Fibroblast of skin of abdomen (primary cell): ENCODE measurements at regions not wholly inside any gene's neighbourhood (a gene's known extent, or its start where the extent isn't known, plus 50 kb on each side); places are given as distances from the start of the nearest gene placed in this dataset.
A peak's percentile ranks its signal among the peaks of the same experiment; 100 is the strongest.
"Not testable (repeated sequence)": the region's sequence is repeated elsewhere in the genome, so short reads cannot be mapped to it uniquely, and the experiment has no call there.

ENCODE experiments used
- DNase-seq: peaks from one replicate; pipeline ENCODE4 v3.0.0-alpha.2; 2013

DNA sequence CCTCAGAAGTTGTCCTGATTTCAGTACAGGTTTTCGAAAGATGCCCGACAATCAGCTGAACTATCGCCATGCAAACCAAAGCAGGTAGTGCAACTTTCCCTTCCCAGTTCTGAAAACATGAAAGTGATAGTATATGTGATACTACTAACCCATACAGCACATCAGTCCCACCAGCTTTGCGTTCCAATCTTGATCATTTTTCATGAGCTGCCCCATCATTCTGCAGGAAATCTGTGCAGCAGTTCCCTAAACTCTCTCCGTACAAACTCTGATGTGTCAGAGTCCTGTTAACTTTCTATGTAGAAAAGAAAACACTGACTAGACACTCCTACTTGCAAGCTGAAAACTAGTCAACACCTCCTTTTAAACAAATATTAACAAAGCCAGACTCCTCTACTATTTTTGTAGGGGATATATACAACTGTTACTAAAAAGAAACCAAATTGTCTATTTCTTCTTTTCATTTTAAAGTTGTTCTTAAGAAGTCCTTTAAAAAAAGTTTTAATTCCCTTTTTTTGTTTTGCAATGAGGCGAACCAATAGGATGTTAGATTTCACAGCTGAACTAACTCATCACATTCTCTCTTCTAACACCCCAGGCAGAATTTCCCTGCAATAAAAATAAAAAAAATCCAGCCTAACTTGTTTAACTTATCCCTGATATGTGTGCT lies 99.6 kb upstream of the DST start:
- no peak for DNase-seq

DNA sequence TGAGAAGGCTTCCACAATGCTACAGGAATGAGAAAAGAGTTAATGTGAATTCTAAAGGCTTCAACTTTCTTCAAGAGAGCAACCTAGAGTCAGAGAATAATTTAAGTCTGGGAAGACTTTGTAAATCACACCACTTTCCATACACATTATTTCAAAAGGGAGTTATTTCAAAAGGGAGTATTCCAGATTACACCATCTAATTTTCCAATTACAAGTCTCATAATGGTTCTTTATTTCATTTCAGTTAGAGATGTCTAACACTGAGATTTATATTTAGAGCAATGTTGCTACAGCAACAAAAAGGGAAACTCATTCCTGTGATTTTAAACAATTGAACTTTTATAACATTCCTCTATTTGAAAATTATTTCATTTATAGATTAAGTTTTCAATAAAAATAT lies 98.8 kb upstream of the DST start:
- no peak for DNase-seq

DNA sequence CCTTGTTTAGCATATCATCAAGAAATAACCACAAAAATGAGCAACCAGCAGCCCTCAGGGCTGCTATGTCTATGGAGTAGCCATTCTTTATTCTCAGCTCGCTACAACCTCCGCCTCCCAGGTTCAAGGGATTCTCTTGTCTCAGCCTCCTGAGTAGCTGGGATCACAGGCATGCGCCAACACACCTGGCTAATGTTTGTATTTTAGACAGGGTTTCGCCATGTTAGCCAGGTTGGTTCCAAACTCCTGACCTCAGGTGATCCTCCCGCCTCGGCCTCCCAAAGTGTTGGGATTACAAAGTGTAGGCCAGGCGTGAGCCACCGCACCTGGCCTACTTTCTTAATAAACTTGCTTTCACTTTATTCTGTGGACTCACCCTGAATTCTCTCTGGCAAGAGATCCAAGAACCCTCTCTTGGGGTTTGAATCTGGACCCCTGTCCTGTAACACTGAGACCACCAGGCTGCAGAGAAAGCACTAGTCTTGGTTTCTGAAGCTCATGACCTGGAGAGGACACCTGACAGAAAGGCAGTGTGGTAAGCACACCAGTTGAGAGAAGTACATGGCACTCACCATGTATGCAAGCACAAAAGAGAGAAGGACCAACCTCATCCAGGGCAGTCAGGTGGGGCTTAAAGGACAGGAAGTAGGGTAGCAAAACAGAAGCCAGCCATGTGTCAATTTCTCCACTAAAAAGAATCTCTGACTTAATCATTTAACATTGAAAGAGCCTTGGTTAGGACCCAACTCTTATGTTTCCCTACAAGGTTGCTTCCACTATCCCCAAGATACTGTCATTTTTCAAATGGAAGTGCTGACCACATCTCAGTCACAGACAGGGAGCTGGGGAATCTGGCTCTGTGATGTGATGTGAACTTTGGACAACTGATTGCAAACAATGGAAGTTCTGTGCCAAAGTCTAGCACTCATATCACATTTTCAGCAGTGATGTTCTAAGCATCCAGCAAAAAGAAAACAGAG lies 97.4 kb upstream of the DST start:
- no peak for DNase-seq

DNA sequence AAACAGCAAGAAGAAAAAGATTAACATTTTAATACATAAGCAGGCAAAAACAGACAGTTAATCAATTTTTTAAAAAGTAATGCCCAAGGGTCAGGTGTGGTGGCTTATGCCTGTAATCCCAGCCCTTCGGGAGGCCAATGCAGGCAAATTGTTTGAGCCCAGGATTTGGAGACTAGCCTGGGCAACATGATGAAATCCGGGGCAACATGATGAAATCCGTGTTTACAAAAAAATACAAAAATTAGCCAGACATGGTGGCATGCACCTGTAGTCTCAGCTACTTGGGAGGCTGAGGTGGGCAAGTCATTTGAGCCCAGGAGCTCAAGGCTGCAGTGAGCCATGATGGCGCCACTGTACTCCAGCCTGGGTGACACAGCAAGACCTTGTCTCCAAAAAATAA lies 94.1 kb upstream of the DST start:
- DNase-seq = no peak

DNA sequence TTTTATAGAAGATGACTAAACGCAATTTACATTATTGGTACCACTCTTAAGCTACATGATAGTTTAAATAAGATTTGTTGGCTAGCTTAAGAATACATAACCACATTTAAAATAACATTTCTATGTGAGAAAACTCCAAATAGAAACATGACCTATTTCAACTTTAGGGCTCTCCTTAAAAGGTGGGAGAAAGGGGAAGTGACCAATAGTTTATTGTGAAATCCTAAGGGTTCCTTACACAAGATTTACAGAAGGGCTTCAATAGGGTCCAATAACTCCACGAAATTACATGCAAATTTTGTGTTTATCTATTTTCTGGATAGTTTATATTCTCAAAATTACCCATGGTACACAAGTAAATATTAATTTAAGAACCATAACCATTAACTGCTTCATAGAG lies 91.6 kb upstream of the DST start:
- DNase-seq = no peak

DNA sequence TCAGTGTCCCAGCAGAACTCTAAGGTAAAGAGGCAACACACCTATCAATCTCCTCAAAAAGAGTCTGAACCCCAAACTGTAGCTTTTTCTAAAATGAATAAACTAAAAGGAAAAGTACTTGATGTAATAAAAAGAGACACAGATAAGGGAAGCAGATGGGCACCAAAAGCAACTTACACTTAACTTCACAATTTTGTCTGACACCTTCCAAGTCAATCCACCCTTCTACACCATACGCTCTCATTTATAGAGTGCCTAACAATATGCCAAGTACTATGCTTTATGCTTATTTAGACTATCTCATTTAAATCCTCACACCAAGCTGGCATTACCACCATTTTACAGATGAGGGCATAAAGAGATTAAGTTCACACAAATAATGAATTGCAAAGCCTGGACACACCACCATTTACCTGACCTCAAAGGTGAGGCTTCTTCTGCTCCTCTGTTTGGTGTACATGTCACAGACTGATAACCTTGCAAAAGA lies 90.6 kb upstream of the DST start:
- no peak for DNase-seq

DNA sequence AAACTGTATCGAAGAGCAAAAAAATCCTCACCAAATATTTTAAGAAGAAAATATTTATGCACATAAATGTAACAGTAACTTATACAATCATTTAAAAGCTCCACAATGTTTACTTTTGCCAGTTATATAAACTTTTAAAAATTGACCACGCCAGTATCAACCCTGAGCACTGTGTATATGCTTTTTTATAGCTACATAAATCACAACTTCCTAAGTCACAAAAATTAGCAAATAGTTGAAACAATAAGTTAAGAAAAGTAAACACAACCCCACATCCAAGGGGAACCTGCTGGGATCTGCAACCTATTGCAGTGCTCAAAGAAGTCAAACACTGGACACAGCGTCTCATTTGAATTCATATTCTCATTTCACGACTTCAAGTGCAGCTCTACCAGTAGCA lies 89.8 kb upstream of the DST start:
- no peak for DNase-seq

DNA sequence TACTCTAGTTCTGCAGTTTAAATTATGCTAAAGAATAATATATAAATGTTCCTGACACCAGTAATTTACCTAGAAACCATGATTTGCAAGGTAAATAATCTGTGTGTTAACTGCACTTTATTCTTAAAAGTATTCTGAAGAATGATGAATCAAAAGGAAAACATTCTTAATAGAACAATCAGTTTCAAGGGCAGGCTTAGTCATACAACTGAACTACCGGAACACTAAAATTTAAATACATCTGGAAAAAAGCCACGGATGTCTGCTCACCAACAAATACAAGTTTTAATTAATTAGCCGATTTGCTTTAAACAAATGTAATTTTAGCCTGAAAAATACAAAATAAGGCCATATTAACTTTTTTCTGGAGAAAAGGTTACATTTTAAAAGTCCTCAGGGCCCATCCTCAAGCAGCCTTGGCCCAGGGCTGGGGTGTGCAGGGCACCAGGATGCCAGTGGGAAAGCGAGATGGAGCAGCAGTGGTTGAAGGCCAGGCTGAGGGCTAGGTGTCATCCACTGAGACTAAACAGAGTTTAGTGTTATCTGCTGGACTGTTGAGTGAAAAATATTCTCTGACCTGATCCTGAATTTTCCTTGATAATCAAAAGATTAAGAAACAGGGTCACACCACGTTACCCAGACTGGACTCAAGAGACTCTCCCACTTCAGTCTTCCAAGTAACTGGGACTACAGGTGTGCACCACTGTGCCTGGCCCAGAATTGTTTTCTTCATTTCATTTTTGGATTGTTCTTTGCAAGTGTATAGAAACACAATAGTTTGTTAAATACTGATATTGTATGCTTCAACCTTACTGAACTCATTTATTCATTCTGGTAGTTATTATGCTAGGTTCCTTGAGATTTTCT lies 88.2 kb upstream of the DST start:
- DNase-seq = peak; percentile 74

DNA sequence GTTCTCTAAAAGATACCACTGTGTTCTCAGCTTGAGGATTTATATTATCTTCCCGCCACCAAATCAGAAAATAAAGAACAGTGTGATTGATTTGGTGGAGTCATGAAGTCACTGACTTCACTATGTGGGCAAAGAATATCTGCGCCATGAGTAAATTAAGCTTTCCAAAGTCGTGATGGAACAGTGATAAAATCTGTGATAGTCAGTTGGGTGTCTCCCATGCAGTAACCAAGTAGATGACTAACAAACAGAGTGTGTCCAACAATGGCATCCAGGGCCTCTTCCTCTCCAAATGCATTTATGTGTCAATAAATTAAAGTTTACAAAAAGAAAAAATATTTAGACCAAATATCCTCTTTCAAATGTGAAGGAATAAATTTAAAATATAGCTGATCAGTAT lies 87.0 kb upstream of the DST start:
- DNase-seq = peak; percentile 67

DNA sequence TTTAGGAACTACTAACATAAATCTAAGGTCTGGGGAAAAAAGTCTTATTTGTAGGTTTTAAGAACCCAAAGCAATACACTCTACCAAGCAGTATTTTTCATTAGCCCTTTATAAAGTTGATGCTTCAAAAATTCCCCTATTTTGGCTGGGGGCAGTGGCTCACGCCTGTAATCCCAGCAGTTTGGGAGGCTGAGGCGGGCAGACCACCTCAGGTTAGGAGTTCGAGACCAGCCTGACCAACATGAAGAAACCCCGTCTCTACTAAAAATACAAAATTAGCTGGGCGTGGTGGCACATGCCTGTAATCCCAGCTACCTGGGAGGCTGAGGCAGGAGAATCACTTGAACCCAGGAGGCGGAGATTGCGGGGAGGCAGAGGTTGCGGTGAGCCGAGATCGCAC lies 86.5 kb upstream of the DST start:
- DNase-seq = not testable (repeated sequence)

DNA sequence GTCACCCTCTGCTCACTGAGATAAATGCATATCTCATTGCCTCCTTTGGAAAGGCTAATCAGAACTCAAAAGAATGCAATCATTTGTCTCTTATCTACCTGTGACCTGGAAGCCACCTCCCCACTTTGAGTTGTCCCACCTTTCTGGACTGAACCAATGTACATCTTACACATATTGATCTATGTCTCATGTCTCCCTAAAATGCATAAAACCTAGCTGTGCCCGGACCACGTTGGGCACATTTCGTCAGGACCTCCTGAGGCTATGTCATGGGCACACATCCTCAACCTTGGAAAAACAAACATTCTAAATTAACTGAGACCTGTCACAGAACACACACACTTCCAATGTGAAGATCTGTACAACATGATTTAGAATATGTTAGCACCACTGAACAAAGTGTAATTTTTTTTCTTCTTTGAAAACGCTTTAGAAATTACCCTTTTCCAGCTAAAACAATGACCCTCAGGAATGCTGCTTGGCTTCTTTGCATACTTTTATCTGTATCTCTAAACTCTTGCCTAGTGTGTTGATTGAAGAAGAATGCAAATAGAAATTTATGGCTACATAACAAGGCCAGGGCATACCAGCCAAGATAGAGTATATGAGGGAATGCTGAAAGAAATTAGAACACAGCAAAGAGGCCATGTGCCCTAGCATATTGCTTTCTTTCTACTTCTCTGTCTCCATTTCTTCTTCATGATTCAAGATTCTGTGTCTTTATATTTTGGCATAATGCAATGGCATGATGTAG lies 84.6 kb upstream of the DST start:
- peak; percentile 84 for DNase-seq

DNA sequence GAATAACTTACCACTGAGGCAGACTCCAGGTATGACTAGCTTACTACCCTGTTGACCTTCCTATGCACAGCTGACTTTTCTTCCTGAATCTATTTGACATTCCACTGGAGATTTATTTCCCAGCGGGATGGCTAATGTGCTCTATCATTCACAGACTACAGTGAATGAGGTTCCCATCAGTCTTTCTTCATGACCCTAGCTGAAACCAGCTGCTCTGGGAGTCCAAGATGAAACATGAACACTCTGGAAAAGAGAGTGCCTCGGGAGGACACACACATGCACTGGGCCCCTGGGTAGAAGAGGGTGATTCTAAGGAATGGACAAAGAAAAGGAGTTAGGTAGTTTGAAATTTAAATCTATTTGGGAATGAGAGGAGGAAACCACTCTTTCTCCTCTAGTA lies 82.6 kb upstream of the DST start:
- DNase-seq = no peak

DNA sequence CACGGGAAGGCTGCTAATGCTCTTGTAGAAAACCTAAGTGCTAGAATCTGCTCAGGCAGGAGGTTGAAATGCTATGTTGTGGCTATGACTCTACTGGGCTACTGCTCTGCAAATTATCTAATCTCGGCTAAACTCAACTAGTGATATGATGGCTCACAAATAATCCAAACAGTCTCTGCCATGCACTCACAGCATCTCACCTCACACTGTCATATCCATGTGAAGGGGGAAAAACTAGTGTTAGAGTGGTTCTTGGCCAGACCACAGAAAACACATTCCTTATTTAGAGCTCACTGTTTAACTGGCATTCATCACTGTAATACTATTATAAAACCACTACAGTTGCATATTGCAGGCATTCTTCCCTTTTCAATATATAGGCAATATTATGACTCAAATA lies 81.8 kb upstream of the DST start:
- peak; percentile 67 for DNase-seq

DNA sequence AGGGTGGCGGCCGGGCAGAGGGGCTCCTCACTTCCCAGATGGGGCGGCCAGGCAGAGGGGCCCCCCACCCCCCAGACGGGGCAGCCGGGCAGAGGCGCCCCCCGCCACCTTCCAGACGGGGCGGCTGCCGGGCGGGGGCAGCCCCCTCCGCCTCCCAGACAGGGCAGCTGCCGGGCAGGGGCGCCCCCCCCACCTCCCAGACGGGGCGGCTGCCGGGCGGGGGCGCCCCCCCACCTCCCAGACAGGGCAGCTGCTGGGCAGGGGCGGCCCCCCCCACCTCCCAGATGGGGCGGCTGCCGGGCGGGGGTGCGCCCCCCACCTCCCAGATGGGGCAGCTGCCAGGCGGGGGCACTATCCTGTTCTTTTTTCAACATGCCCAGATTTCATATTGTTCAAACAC lies 78.2 kb upstream of the DST start:
- DNase-seq = no peak

DNA sequence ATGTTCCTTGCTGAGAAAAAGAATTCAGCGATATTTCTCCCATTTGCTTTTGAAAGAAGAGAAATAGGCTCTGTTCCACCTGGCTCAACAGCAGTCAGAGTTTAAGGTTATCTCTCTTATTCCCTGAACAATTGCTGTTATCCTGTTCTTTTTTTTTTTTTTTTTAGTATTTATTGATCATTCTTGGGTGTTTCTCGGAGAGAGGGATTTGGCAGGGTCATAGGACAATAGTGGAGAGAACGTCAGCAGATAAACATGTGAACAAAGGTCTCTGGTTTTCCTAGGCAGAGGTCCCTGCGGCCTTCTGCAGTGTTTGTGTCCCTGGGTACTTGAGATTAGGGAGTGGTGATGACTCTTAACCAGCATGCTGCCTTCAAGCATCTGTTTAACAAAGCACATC lies 77.5 kb upstream of the DST start:
- DNase-seq = not testable (repeated sequence)

DNA sequence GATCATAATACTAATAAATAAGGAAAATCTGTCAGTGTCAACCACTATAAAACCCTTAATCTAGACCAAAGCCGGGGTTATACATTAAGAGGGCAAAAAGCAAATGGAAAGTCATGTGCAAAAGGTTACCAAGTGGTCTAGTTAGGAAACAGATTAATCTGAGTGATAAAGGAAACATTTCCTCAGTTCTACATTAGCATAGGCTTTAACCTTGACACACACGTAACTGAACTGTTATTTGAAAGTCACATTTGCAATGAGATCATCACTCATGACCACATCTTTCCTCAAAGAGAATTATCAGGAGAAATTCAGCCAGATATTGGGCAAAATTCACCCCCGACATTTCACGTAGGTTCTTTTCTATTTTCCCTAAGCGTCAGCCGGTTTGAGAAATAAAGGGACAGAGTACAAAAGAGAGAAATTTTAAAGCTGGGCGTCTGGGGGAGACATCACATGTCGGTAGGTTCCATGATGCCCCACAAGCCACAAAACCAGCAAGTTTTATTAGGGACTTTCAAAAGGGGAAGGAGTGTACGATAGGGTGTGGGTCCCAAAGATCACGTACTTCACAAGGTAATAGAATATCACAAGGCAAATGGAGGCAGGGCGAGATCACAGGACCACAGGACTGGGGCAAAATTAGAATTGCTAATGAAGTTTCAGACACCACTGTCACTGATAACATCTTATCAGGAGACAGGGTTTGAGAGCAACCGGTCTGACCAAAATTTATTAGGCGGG lies 76.8 kb upstream of the DST start:
- not testable (repeated sequence) for DNase-seq

DNA sequence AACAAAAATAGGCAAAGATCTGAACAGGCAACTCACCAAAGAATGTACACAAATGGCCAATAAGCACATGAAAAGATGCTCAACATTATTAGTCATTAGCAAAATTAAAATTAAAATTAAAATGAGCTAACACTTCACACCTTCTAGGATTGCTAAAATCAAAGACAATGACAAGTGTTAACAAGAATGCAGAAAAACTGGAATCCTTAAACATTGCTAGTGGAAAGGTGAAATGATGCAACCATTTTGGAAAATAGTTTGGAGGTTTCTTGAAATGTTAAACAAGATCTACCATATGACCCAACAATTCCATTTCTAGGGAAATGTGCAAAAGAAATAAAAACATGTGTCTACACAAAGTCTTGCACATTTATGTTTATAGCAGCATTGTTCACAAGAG lies 75.5 kb upstream of the DST start:
- DNase-seq = no peak

DNA sequence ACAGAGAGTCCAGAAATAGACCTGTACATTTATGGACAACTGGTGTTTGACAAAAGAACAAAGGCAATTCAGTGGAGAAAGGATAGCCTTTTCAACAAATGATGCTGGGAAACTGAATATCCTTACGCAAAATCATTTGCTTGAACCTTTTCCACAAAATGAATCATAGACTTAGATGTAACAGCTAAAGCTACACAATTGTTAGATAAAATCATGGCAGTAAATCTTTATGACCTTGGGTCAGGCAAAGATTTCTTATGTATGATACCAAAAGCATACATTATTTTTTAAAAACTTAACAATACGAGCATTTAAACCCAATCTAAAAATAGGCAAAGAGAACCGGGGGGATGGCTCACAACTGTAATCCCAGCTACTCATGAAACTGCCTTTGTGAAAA lies 73.5 kb upstream of the DST start:
- no peak for DNase-seq

DNA sequence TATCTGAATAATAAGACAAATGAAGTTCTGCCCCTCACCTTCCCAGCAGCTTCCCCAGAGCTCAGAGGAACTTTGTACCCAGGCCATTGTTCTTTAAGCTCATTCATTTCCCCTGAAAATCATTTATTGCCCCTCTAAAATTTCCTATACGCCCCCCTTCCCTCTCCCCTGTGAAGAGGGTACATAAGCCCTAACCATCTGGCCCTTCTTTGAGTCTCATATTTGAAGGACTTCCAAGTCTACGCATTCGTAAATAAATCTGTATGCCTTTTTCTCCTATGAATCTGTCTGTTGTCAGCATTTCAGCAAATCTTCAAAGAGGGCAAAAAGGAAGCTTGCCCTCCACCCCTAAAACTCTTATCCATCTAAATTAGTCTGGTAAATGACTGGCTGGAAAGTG lies 73.1 kb upstream of the DST start:
- DNase-seq = no peak

DNA sequence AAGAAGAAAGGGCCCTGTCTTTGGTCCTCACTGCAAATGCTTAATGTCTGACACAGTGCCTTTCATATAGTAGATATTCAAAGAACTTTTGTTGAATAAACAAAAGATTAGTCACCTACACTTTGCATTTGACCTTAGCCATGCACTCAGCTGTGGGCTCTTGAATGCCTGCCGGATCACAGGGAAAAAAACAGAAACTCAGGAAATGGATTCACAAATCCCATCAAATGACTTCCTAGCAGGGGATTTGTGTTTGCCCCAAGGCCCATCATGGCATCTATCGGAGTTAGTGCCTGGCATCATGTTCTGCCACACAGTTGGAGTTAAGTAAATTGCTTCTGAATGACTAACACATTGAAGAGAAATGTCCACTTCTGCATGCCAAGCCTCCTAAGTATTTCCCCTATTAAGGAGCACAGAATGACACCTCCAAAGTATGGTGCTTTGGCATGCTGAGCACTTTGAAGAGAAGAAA lies 72.3 kb upstream of the DST start:
- DNase-seq = peak; percentile 77

DNA sequence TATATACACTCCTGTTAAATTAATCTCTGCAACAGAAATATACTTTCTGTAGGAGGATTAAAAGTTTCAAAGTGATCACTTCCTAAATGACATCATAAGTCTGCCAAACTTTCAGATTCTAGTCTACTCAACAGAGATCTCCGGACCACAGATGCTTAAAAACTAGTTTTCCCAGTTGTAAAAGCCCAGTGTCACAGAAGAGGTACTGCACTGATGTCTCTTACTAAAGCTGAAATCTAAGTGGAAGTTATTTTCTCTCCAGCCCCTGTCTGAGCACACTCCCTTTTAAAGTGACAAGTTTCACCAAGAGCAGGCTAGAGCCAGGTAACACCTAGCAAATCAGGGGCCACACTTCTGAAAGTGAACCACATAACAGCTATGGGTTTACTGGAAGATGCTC lies 71.6 kb upstream of the DST start:
- no peak for DNase-seq
